ENCODE measurements at regions not wholly inside any gene's neighbourhood (a gene's known extent, or its start where the extent isn't known, plus 50 kb on each side); places are given as distances from the start of the nearest gene placed in this dataset.

DNA sequence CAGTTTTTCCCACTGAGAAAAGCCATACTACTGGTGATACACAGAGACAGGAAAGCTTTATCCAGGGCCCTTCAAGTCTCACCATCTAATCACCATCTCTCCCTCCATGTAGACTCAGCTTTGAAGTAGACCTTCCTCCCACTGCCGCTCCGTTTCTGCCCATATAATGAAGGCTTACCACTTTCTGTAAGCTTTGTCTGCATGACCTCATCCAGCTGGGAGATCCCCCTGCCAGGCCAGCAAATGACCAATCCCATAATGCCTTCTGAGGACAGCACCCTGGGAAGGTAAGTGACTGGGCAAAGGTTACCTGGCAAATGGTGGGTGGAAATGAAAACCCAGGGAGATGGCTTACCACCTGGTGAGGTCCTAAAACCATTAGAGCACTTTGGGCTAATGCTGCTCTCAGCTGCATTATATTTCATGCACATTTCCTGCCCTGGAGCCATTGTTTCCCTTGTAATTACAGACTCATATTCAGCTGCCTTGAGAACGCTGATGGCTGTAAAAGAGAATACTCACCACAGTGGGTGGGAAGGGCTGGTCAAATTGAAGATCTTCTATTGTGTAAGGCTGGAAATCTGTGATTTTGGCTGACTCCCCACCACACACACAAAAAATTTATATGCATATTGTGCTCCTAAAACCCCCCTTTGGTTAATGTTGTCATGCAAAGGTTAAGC, 350.7 kb upstream of the SYT4 start:
- TF ChIP-seq, protein P1, sequence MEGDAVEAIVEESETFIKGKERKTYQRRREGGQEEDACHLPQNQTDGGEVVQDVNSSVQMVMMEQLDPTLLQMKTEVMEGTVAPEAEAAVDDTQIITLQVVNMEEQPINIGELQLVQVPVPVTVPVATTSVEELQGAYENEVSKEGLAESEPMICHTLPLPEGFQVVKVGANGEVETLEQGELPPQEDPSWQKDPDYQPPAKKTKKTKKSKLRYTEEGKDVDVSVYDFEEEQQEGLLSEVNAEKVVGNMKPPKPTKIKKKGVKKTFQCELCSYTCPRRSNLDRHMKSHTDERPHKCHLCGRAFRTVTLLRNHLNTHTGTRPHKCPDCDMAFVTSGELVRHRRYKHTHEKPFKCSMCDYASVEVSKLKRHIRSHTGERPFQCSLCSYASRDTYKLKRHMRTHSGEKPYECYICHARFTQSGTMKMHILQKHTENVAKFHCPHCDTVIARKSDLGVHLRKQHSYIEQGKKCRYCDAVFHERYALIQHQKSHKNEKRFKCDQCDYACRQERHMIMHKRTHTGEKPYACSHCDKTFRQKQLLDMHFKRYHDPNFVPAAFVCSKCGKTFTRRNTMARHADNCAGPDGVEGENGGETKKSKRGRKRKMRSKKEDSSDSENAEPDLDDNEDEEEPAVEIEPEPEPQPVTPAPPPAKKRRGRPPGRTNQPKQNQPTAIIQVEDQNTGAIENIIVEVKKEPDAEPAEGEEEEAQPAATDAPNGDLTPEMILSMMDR (IDR thresholded peaks at IDR 0.05): no peak
- no peak for TF ChIP-seq EZH2 (IDR thresholded peaks at IDR 0.05; ENCODE audit: borderline replicate concordance, insufficient read depth, low read depth, low read length, poor library complexity, severe bottlenecking)

All from B cell (primary cell).